ENCODE measurements at regions not wholly inside any gene's neighbourhood (a gene's known extent, or its start where the extent isn't known, plus 50 kb on each side); places are given as distances from the start of the nearest gene placed in this dataset.

- TF ChIP-seq EZH2 (IDR thresholded peaks at IDR 0.05; ENCODE audit: insufficient read depth, poor library complexity, severe bottlenecking) (no peak), EZH2phosphoT487 (IDR thresholded peaks at IDR 0.05; ENCODE audit: insufficient read depth, low read depth) (no peak)
Measured at GRCh38 chr4:36011381-36011780, 232.9 kb downstream of the ARAP2 start.
